SK-N-SH treated with all-trans-retinoic acid at 6 μM for 48 hours (cell line): ENCODE measurements at regions not wholly inside any gene's neighbourhood (a gene's known extent, or its start where the extent isn't known, plus 50 kb on each side); places are given as distances from the start of the nearest gene placed in this dataset.

Experiments used
- OSR1 ChIP-seq: fragments of 250-450 bp; sonication (Bioruptor Pico); IDR thresholded peaks from 2 replicates; pipeline ENCODE4 v1.8.0; 2022; ENCODE audit warnings: moderate library complexity, mild to moderate bottlenecking, inconsistent platforms
- TSHZ2 ChIP-seq: fragments of 250-450 bp; sonication (Bioruptor Pico); IDR thresholded peaks from 2 replicates; pipeline ENCODE4 v1.5.0; 2020; ENCODE audit warnings: mild to moderate bottlenecking, moderate library complexity
- ZNF8 ChIP-seq: fragments of 450-650 bp; formaldehyde crosslinking; IDR thresholded peaks from 2 replicates; pipeline ENCODE4 v1.5.0; 2020; ENCODE audit warnings: mild to moderate bottlenecking, moderate library complexity

DNA sequence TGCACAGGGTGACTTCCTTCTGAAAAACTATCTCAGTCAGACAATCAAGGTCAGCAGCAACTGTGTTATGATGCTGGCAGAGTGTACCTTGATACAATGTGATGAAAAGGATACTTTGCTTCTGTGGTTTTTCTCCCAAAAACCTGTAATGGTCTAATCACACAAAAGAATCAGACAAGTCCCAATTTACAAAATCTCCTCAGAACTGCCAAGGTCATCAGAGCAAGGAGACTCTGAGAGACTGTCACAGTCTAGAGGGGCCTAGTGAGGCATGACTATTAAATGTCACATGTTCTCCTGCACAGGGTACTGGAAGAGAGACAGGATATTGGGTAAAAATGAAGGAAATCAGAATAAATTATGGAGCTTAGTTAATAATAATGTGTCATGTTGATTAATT, 185.4 kb downstream of the ST6GAL2 start:
- TF ChIP-seq ZNF8 (CRISPR knock-in tag) (no peak), OSR1 (no peak), TSHZ2 (CRISPR knock-in tag) (no peak)
